ENCODE measurements at regions not wholly inside any gene's neighbourhood (a gene's known extent, or its start where the extent isn't known, plus 50 kb on each side); places are given as distances from the start of the nearest gene placed in this dataset.

DNA sequence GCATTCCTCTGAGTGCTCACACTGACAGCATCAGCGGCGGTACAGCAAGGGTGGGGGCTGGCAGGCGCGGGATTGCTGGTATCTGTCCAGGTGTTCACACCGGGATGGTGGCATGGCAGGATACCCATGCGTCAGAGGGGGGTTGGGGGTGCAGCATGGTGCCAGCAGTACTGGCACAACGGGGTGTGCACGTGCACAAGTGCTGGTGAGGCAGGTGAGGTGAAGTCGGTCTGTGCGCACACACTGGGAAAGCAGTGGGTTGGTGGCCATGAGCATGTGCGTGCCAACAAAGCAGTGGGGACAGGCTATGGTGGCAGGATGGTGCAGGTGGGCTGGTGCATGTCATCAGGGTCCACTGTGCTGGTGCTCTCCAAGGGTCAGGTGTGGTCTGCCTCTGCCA is 819.6 kb upstream of the EDIL3 start:
- H3K27ac ChIP-seq, result no peak overlapping the region
- in situ Hi-C loops (cut with MboI; ENCODE audit: low pct_ligation_motif_present in 1 of 4, low pct_unique_long_range_greater_than_20kb in 1 of 4, low sequenced_read_pairs in 3 of 4), result no loop called here
- H3K27me3 ChIP-seq, result no peaks in the 10 kb centered on the region
- no peak for TF ChIP-seq POLR2A (IDR thresholded peaks at IDR 0.05)
- TF ChIP-seq EP300 (IDR thresholded peaks at IDR 0.05; ENCODE audit: low read depth), result no peak
- TF ChIP-seq POLR2AphosphoS5 (IDR thresholded peaks at IDR 0.05), result no peak
- no peak for TF ChIP-seq CTCF (IDR thresholded peaks at IDR 0.05)
- no peaks in the 10 kb centered on the region for H3K36me3 ChIP-seq
- H3K4me3 ChIP-seq, result no peak overlapping the region
- H3K4me1 ChIP-seq, result no peaks in the 10 kb centered on the region
- intact Hi-C loops (cut with DNase I; ENCODE audit: low total_unique reads), result no loop called here
- H3K9me3 ChIP-seq, result no peaks in the 10 kb centered on the region
- no peak for DNase-seq
- WGBS, 2 donors (ENCODE audit: low coverage in 1 of 2), result 93% methylated on average over 10 of the region's 11 CpGs; no CpG with 5 or more reads in 1 of the 2 donors

GRCh38 chr5:85205430-85205829 is 820.8 kb upstream of the EDIL3 start:
- H3K4me1 ChIP-seq, result no peaks in the 10 kb centered on the region
- intact Hi-C loops (cut with DNase I; ENCODE audit: low total_unique reads), result no loop called here
- H3K27ac ChIP-seq, result no peak overlapping the region
- 69 to 79% methylated on average over 1 of the region's 1 CpG for WGBS, 2 donors (ENCODE audit: low coverage in 1 of 2)
- no peak overlapping the region for H3K4me3 ChIP-seq
- DNase-seq, result no peak
- TF ChIP-seq POLR2A (IDR thresholded peaks at IDR 0.05), result no peak
- no peak for TF ChIP-seq EP300 (IDR thresholded peaks at IDR 0.05; ENCODE audit: low read depth)
- TF ChIP-seq POLR2AphosphoS5 (IDR thresholded peaks at IDR 0.05), result no peak
- no peak for TF ChIP-seq CTCF (IDR thresholded peaks at IDR 0.05)
- no peaks in the 10 kb centered on the region for H3K9me3 ChIP-seq
- no peaks in the 10 kb centered on the region for H3K27me3 ChIP-seq
- in situ Hi-C loops (cut with MboI; ENCODE audit: low pct_ligation_motif_present in 1 of 4, low pct_unique_long_range_greater_than_20kb in 1 of 4, low sequenced_read_pairs in 3 of 4), result no loop called here
- H3K36me3 ChIP-seq, result no peaks in the 10 kb centered on the region

DNA sequence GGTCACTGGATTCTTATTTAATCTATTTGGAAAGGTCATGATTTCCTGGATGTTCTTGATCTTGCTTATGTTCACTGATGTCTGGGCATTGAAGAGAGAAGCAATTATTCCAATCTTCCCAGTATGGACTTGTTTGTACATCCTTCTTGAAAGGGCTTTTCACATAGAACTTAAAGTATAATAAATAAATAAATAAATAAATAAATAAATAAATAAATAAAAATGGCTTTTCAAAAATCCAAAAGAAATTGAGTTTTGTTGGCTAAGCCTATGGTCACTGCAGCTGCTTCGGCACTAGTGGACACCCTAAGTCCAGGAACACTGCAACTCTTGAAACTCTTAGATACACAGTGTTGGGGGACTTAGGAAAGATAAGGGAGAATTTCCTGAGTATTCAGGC is 840.7 kb upstream of the EDIL3 start:
- WGBS, 2 donors (ENCODE audit: low coverage in 1 of 2), result 91% methylated on average over 1 of the region's 1 CpG; no CpG with 5 or more reads in 1 of the 2 donors
- Histone ChIP-seq H3K4me1 (no peaks in the 10 kb centered on the region), H3K9me3 (no peaks in the 10 kb centered on the region), H3K4me3 (no peak overlapping the region), H3K27ac (no peak overlapping the region), H3K36me3 (no peaks in the 10 kb centered on the region), H3K27me3 (no peaks in the 10 kb centered on the region)
- no peak for DNase-seq
- intact Hi-C loops (cut with DNase I; ENCODE audit: low total_unique reads) (no loop called here), in situ Hi-C loops (cut with MboI; ENCODE audit: low pct_ligation_motif_present in 1 of 4, low pct_unique_long_range_greater_than_20kb in 1 of 4, low sequenced_read_pairs in 3 of 4) (no loop called here)
- no peak for TF ChIP-seq CTCF (IDR thresholded peaks at IDR 0.05)
- no peak for TF ChIP-seq POLR2A (IDR thresholded peaks at IDR 0.05)
- no peak for TF ChIP-seq EP300 (IDR thresholded peaks at IDR 0.05; ENCODE audit: low read depth)
- TF ChIP-seq POLR2AphosphoS5 (IDR thresholded peaks at IDR 0.05), result no peak

- no peak overlapping the region for H3K27ac ChIP-seq
- WGBS, 2 donors (ENCODE audit: low coverage in 1 of 2), result 73% methylated on average over 2 of the region's 2 CpGs; no CpG with 5 or more reads in 1 of the 2 donors
- no peak overlapping the region for H3K4me3 ChIP-seq
- intact Hi-C loops (cut with DNase I; ENCODE audit: low total_unique reads) (no loop called here), in situ Hi-C loops (cut with MboI; ENCODE audit: low pct_ligation_motif_present in 1 of 4, low pct_unique_long_range_greater_than_20kb in 1 of 4, low sequenced_read_pairs in 3 of 4) (no loop called here)
- no peaks in the 10 kb centered on the region for H3K36me3 ChIP-seq
- H3K4me1 ChIP-seq, result no peaks in the 10 kb centered on the region
- no peaks in the 10 kb centered on the region for H3K27me3 ChIP-seq
- H3K9me3 ChIP-seq, result no peaks in the 10 kb centered on the region
- DNase-seq, result no peak
- TF ChIP-seq POLR2AphosphoS5 (IDR thresholded peaks at IDR 0.05), result no peak
Measured at GRCh38 chr5:85249204-85249603, 864.5 kb upstream of the EDIL3 start.

- H3K4me1 ChIP-seq, result no peaks in the 10 kb centered on the region
- DNase-seq, result no peak
- TF ChIP-seq CTCF (IDR thresholded peaks at IDR 0.05) (no peak), POLR2A (IDR thresholded peaks at IDR 0.05) (no peak), POLR2AphosphoS5 (IDR thresholded peaks at IDR 0.05) (no peak), EP300 (IDR thresholded peaks at IDR 0.05; ENCODE audit: low read depth) (no peak)
Measured at GRCh38 chr5:85263125-85263524, 878.4 kb upstream of the EDIL3 start.

More at GRCh38 chr5:85263125-85263524, 878.4 kb upstream of the EDIL3 start:
- intact Hi-C loops (cut with DNase I; ENCODE audit: low total_unique reads) (no loop called here), in situ Hi-C loops (cut with MboI; ENCODE audit: low pct_ligation_motif_present in 1 of 4, low pct_unique_long_range_greater_than_20kb in 1 of 4, low sequenced_read_pairs in 3 of 4) (no loop called here)
- H3K36me3 ChIP-seq, result no peaks in the 10 kb centered on the region
- no peak overlapping the region for H3K27ac ChIP-seq
- 44 to 81% methylated on average over 2 of the region's 2 CpGs for WGBS, 2 donors (ENCODE audit: low coverage in 1 of 2)
- H3K4me3 ChIP-seq, result no peak overlapping the region
- H3K27me3 ChIP-seq, result no peaks in the 10 kb centered on the region
- H3K9me3 ChIP-seq, result no peaks in the 10 kb centered on the region

Measured in transverse colon (tissue), 4 donors.